IMR-90 (cell line): ENCODE measurements at regions not wholly inside any gene's neighbourhood (a gene's known extent, or its start where the extent isn't known, plus 50 kb on each side); places are given as distances from the start of the nearest gene placed in this dataset.

Experiments used
- ATAC-seq: fragments of 200-7000 bp; cut with Tn5 transposase; 2 replicates; pipeline ENCODE4 v1.9.1; 2020; ENCODE audit warnings: low read depth, mild to moderate bottlenecking, moderate library complexity
- BruUV-seq: library from RNA; stranded (reverse); fragments of 400-500 nt; replicated peaks from 2 replicates; lab custom pipeline; 2021; lab: Mats Ljungman, UMichigan
- CTCF ChIA-PET: fragments of 300-600 bp; formaldehyde crosslinking; extraction: SDS; loops from one replicate; lab custom pipeline; 2021; ENCODE audit warnings: antibody characterized with exemption; lab: Yijun Ruan, JAX
- POLR2A ChIA-PET: fragments of 300-600 bp; sonication (Branson Sonifier 250); formaldehyde crosslinking; loops from one replicate; lab custom pipeline; 2022; ENCODE audit warnings: antibody characterized with exemption; ENCODE audit not compliant: unreplicated experiment; lab: Charles Lee
- DNase-seq: peaks from one replicate; pipeline ENCODE4 v3.0.0; 2013
- H2AFZ ChIP-seq: replicated peaks from 2 replicates; pipeline ENCODE3; 2013; ENCODE audit warnings: low read length, mild to moderate bottlenecking; ENCODE audit not compliant: poor library complexity
- H2AK5ac ChIP-seq: 2 replicates; pipeline ENCODE4 v1.6.1; 2013; ENCODE audit warnings: low read depth, low read length, inconsistent platforms
- H2AK9ac ChIP-seq: replicated peaks from 2 replicates; pipeline ENCODE3; 2013; ENCODE audit warnings: mild to moderate bottlenecking, low read depth, low read length, moderate library complexity; ENCODE audit not compliant: poor library complexity
- H2BK120ac ChIP-seq: 2 replicates; pipeline ENCODE4 v1.6.1; 2013; ENCODE audit warnings: low read depth, low read length, inconsistent platforms
- H2BK15ac ChIP-seq: 3 replicates; pipeline ENCODE4 v1.6.1; 2013; ENCODE audit warnings: low read depth, low read length, inconsistent platforms
- H2BK20ac ChIP-seq: 2 replicates; pipeline ENCODE4 v1.6.1; 2013; ENCODE audit warnings: low read depth, mild to moderate bottlenecking, inconsistent platforms, low read length, moderate library complexity
- H2BK5ac ChIP-seq: 2 replicates; pipeline ENCODE4 v1.6.1; 2013; ENCODE audit warnings: mild to moderate bottlenecking, low read depth, low read length, inconsistent platforms; ENCODE audit not compliant: poor library complexity, severe bottlenecking
- H3K14ac ChIP-seq: replicated peaks from 2 replicates; pipeline ENCODE4 v1.6.1; 2013; ENCODE audit warnings: low read depth, low read length, inconsistent platforms
- H3K18ac ChIP-seq: 2 replicates; pipeline ENCODE4 v1.6.1; 2013; ENCODE audit warnings: low read depth, low read length, control low read depth
- H3K23ac ChIP-seq: 2 replicates; pipeline ENCODE4 v1.6.1; 2013; ENCODE audit warnings: low read depth, low read length, inconsistent platforms
- H3K27ac ChIP-seq: 2 replicates; pipeline ENCODE4 v1.5.1; 2013; ENCODE audit warnings: mild to moderate bottlenecking, control low read depth, low read length; ENCODE audit not compliant: insufficient read depth
- H3K27me3 ChIP-seq: 2 replicates; pipeline ENCODE4 v1.6.1; 2013; ENCODE audit warnings: low read length; ENCODE audit not compliant: control insufficient read depth, insufficient read depth
- H3K36me3 ChIP-seq: 2 replicates; pipeline ENCODE4 v1.6.1; 2013; ENCODE audit warnings: low read length, mixed read lengths; ENCODE audit not compliant: control insufficient read depth, insufficient read depth
- H3K4ac ChIP-seq: 2 replicates; pipeline ENCODE4 v1.6.1; 2013; ENCODE audit warnings: low read depth, low read length, inconsistent platforms
- H3K4me1 ChIP-seq: 2 replicates; pipeline ENCODE4 v1.6.1; 2013; ENCODE audit warnings: low read length, mixed read lengths; ENCODE audit not compliant: control insufficient read depth, insufficient read depth
- H3K4me2 ChIP-seq: 2 replicates; pipeline ENCODE4 v1.6.1; 2013; ENCODE audit warnings: low read depth, mild to moderate bottlenecking, control low read depth, low read length, moderate library complexity
- H3K4me3 ChIP-seq: 2 replicates; pipeline ENCODE4 v1.5.1; 2013; ENCODE audit warnings: low read depth, mild to moderate bottlenecking, control low read depth, low read length, moderate library complexity; ENCODE audit not compliant: insufficient read depth
- H3K56ac ChIP-seq: 2 replicates; pipeline ENCODE4 v1.6.1; 2013; ENCODE audit warnings: low read length, inconsistent platforms; ENCODE audit not compliant: insufficient read depth; ENCODE audit errors: extremely low read depth
- H3K79me1 ChIP-seq, 2 experiments: 2 replicates each; pipeline ENCODE4 v1.6.1; 2013; ENCODE audit warnings: low read length in 2 of 2, inconsistent platforms in 1 of 2, low read depth in 1 of 2
- H3K9ac ChIP-seq: 2 replicates; pipeline ENCODE4 v1.6.1; 2013; ENCODE audit warnings: low read depth, low read length, control low read depth
- H3K9me1 ChIP-seq: 2 replicates; pipeline ENCODE4 v1.6.1; 2013; ENCODE audit warnings: low read length, inconsistent platforms; ENCODE audit not compliant: insufficient read depth
- H3K9me3 ChIP-seq: 2 replicates; pipeline ENCODE4 v1.6.1; 2013; ENCODE audit warnings: low read length; ENCODE audit not compliant: control insufficient read depth, insufficient read depth
- H4K20me1 ChIP-seq: 2 replicates; pipeline ENCODE4 v1.6.1; 2013; ENCODE audit warnings: low read length, inconsistent platforms; ENCODE audit not compliant: insufficient read depth
- H4K5ac ChIP-seq: 2 replicates; pipeline ENCODE4 v1.6.1; 2013; ENCODE audit warnings: mild to moderate bottlenecking, low read depth, low read length, control low read depth
- H4K8ac ChIP-seq, 2 experiments: 2 replicates each; pipeline ENCODE4 v1.6.1; 2013; ENCODE audit warnings: low read depth in 2 of 2, low read length in 2 of 2, control low read depth in 1 of 2, inconsistent platforms in 1 of 2
- H4K91ac ChIP-seq: 2 replicates; pipeline ENCODE4 v1.6.1; 2013; ENCODE audit warnings: low read depth, low read length, inconsistent platforms; ENCODE audit not compliant: insufficient read depth
- RCOR1 ChIP-seq: IDR thresholded peaks from 2 replicates; pipeline ENCODE4 v1.6.1; 2012; ENCODE audit warnings: mild to moderate bottlenecking, low read length, improper control_type of control experiment; ENCODE audit not compliant: insufficient replicate concordance
- RFX5 ChIP-seq: IDR thresholded peaks from 2 replicates; pipeline ENCODE4 v1.8.0; 2012; ENCODE audit warnings: low read depth, mild to moderate bottlenecking, low read length, moderate library complexity
- WGBS, 2 experiments: methylation state at CpG; one replicate each; pipeline versions ENCODE4 v1.1.5 to v1.1.7; 2013; ENCODE audit warnings: missing lambda C conversion rate in 2 of 2; ENCODE audit not compliant: insufficient read length in 1 of 2; ENCODE audit errors: extremely low coverage in 2 of 2; 5-methylcytosine and 5-hydroxymethylcytosine counted together
- dilution Hi-C: fragments of 300-500 bp; cut with HindIII; formaldehyde crosslinking; loops from one replicate; pipeline ENCODE4 v1.14.3; 2018; ENCODE audit warnings: low sequenced_read_pairs; ENCODE audit not compliant: unreplicated experiment
- in situ Hi-C: fragments of 300-500 bp; cut with MboI; formaldehyde crosslinking; loops from 3 replicates; pipeline ENCODE4 v1.14.3; 2019; ENCODE audit warnings: low sequenced_read_pairs, inconsistent platforms, mixed read lengths
- intact Hi-C: fragments of 100-400 bp; cut with micrococcal nuclease; formaldehyde crosslinking; loops from 2 replicates; pipeline ENCODE4 v1.10.0; 2022

- Histone ChIP-seq H3K27ac (no peak overlapping the region), H3K4me3 (no peak overlapping the region), H3K36me3 (no peaks in the 10 kb centered on the region), H4K5ac (no peak overlapping the region), H3K23ac (no peak overlapping the region), H2BK15ac (no peak overlapping the region), H3K4me2 (no peak overlapping the region), H3K9ac (no peak overlapping the region), H4K8ac (no peak overlapping the region), H4K20me1 (no peaks in the 10 kb centered on the region), H2AK9ac (no peak overlapping the region), H2BK120ac (no peak overlapping the region), H3K56ac (no peak overlapping the region), H3K18ac (no peak overlapping the region), H3K4ac (no peak overlapping the region), H2AK5ac (no peak overlapping the region), H3K9me3 (no peaks in the 10 kb centered on the region), H3K9me1 (no peaks in the 10 kb centered on the region), H3K14ac (no peak overlapping the region), H4K91ac (no peak overlapping the region), H2BK20ac (no peak overlapping the region), H2AFZ (no peak overlapping the region), H3K79me1 (no peaks in the 10 kb centered on the region), H3K4me1 (no peaks in the 10 kb centered on the region), H2BK5ac (no peak overlapping the region), H3K27me3 (peaks cover 7% of the 10 kb centered on the region)
- dilution Hi-C loops (no loop called here), in situ Hi-C loops (no loop called here), intact Hi-C loops (no loop called here)
- no peak for DNase-seq
- POLR2A ChIA-PET: no interaction called here
- no peak for ATAC-seq
- WGBS, 2 experiments: no CpG with 5 or more reads among the region's 7 CpGs
- TF ChIP-seq RCOR1 (no peak), RFX5 (no peak)
- CTCF ChIA-PET: no interaction called here
- BruUV-seq: no TSS peak
These were observed 163.6 kb downstream of the ENC1 start for GRCh38 chr5:74476819-74477453.
